ENCODE measurements at regions not wholly inside any gene's neighbourhood (a gene's known extent, or its start where the extent isn't known, plus 50 kb on each side); places are given as distances from the start of the nearest gene placed in this dataset.

DNA sequence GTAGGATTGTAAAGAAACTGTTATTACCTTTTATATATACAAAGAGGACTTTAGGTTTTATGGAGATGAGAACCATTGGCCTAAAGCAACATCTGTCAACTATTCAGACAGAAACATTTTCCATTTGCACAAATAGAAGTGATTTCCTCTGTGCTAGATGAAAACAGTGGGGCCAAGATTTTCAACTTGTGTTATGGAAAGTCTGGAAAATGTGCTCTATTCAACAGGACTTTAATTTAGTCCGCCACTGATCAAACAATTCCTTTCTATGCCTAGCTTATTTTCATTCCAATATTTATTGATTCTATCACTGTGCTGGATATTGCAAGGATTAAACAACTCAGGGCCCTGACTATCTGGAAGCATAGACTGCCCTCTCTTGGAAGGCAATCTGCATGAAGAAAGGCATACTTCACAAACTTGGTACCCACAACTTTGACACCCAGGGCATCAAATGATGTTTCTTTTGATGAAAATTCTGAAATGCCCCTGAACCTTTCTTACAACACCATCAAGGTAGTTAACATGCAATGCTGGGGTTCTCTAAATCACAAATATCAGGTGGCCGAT lies 126.6 kb upstream of the HMHB1 start:
- no peak for TF ChIP-seq POLR2A (IDR thresholded peaks at IDR 0.05)
- TF ChIP-seq, protein P1, sequence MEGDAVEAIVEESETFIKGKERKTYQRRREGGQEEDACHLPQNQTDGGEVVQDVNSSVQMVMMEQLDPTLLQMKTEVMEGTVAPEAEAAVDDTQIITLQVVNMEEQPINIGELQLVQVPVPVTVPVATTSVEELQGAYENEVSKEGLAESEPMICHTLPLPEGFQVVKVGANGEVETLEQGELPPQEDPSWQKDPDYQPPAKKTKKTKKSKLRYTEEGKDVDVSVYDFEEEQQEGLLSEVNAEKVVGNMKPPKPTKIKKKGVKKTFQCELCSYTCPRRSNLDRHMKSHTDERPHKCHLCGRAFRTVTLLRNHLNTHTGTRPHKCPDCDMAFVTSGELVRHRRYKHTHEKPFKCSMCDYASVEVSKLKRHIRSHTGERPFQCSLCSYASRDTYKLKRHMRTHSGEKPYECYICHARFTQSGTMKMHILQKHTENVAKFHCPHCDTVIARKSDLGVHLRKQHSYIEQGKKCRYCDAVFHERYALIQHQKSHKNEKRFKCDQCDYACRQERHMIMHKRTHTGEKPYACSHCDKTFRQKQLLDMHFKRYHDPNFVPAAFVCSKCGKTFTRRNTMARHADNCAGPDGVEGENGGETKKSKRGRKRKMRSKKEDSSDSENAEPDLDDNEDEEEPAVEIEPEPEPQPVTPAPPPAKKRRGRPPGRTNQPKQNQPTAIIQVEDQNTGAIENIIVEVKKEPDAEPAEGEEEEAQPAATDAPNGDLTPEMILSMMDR (IDR thresholded peaks at IDR 0.05) = peak in 4 of 7 experiments; percentile 32 to 45 (median 38)
- Histone ChIP-seq H3K9me3 (no peaks in the 10 kb centered on the region), H3K36me3 (replicated peaks in 1 of 2; ENCODE audit: insufficient read depth in 1 of 2, low read depth in 2 of 2) (no peaks in the 10 kb centered on the region), H3K4me3 (no peak overlapping the region), H3K27me3 (no peaks in the 10 kb centered on the region), H3K4me1 (no peaks in the 10 kb centered on the region), H3K27ac (no peak overlapping the region)
- no peak for ATAC-seq
- 53 to 58% methylated on average over 2 of the region's 2 CpGs for WGBS, 2 donors
- intact Hi-C loops (cut with DNase I) = no loop called here
- no peak for DNase-seq

DNA sequence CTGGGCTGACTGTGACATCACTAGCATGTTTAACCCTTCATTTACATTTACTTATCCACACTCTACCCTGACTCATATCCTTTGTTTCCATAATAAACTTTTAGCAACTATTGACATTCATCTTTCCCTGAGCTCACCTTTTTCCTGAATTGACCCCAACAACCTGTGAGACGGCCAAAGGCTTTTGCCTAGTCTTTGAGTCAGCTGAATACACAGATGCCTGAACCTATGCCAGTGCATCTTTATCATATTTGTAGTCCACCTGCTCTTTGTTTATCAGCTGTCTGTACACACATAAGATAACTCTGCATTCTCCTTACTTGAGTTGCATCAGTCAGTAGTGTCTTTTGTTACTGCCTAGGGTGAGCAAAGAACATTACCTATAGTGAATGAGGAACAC lies 128.5 kb upstream of the HMHB1 start:
- Histone ChIP-seq H3K4me3 (no peak overlapping the region), H3K27me3 (no peaks in the 10 kb centered on the region), H3K36me3 (replicated peaks in 1 of 2; ENCODE audit: insufficient read depth in 1 of 2, low read depth in 2 of 2) (no peaks in the 10 kb centered on the region), H3K4me1 (no peaks in the 10 kb centered on the region), H3K9me3 (no peaks in the 10 kb centered on the region), H3K27ac (no peak overlapping the region)
- TF ChIP-seq, protein P1 (IDR thresholded peaks at IDR 0.05) = no peak
- TF ChIP-seq POLR2A (IDR thresholded peaks at IDR 0.05) = no peak
- 40 to 42% methylated on average over 1 of the region's 1 CpG for WGBS, 2 donors
- intact Hi-C loops (cut with DNase I) = no loop called here
- ATAC-seq = no peak
- DNase-seq = no peak

GRCh38 chr5:143682929-143683386 lies 129.0 kb upstream of the HMHB1 start:
- Histone ChIP-seq H3K4me3 (no peak overlapping the region), H3K9me3 (no peaks in the 10 kb centered on the region), H3K4me1 (no peaks in the 10 kb centered on the region), H3K27ac (no peak overlapping the region), H3K27me3 (no peaks in the 10 kb centered on the region), H3K36me3 (replicated peaks in 1 of 2; ENCODE audit: insufficient read depth in 1 of 2, low read depth in 2 of 2) (no peaks in the 10 kb centered on the region)
- TF ChIP-seq POLR2A (IDR thresholded peaks at IDR 0.05) = no peak
- TF ChIP-seq, protein P1 (IDR thresholded peaks at IDR 0.05) = no peak
- ATAC-seq (no peak), DNase-seq (no peak)
- 70 to 88% methylated on average over 3 of the region's 3 CpGs for WGBS, 2 donors
- intact Hi-C loops (cut with DNase I) = no loop called here

GRCh38 chr5:143682246-143682905 lies 129.6 kb upstream of the HMHB1 start:
- 80 to 88% methylated on average over 2 of the region's 2 CpGs for WGBS, 2 donors
- H3K36me3 ChIP-seq (replicated peaks in 1 of 2; ENCODE audit: insufficient read depth in 1 of 2, low read depth in 2 of 2) = no peaks in the 10 kb centered on the region
- H3K4me3 ChIP-seq = no peak overlapping the region
- no peak overlapping the region for H3K27ac ChIP-seq
- H3K4me1 ChIP-seq = no peaks in the 10 kb centered on the region
- DNase-seq (no peak), ATAC-seq (no peak)
- intact Hi-C loops (cut with DNase I) = no loop called here
- TF ChIP-seq, protein P1 (IDR thresholded peaks at IDR 0.05) = no peak
- TF ChIP-seq POLR2A (IDR thresholded peaks at IDR 0.05) = no peak
- H3K9me3 ChIP-seq = no peaks in the 10 kb centered on the region
- H3K27me3 ChIP-seq = no peaks in the 10 kb centered on the region

Data from body of pancreas (tissue), 4 donors.